Activated CD8-positive, alpha-beta T cell treated with anti-CD3 and anti-CD28 coated beads, Interleukin-2, amount 10 ng/mL, durations not matched to agents 7 days and 5 days (primary cell): ENCODE measurements at regions not wholly inside any gene's neighbourhood (a gene's known extent, or its start where the extent isn't known, plus 50 kb on each side); places are given as distances from the start of the nearest gene placed in this dataset.

ENCODE experiments used
- ATAC-seq: fragments of 150-1000 bp; cut with Tn5 transposase; one replicate; pipeline ENCODE4 v1.10.0; 2021; ENCODE audit warnings: moderate library complexity
- CTCF ChIA-PET: fragments of 350-600 bp; sonication (Branson Sonifier 250); formaldehyde crosslinking; loops from one replicate; lab custom pipeline; 2021; ENCODE audit warnings: antibody characterized with exemption; lab: Charles Lee
- POLR2A ChIA-PET: fragments of 350-600 bp; sonication (Branson Sonifier 250); formaldehyde crosslinking; loops from one replicate; lab custom pipeline; 2021; ENCODE audit warnings: antibody characterized with exemption; lab: Charles Lee
- DNase-seq: peaks from one replicate; pipeline ENCODE4 v3.0.0-alpha.2; 2020
- H3K27ac Mint-ChIP-seq: one replicate; pipeline ENCODE4 v1.8.0; 2021; ENCODE audit warnings: mild to moderate bottlenecking, mixed read lengths
- H3K27me3 Mint-ChIP-seq: one replicate; pipeline ENCODE4 v1.8.0; 2021; ENCODE audit warnings: low read depth, mixed read lengths
- H3K36me3 Mint-ChIP-seq: one replicate; pipeline ENCODE4 v1.8.0; 2021; ENCODE audit warnings: low read depth, mixed read lengths
- H3K4me1 Mint-ChIP-seq: one replicate; pipeline ENCODE4 v1.8.0; 2021; ENCODE audit warnings: low read depth, mixed read lengths
- H3K4me3 Mint-ChIP-seq: one replicate; pipeline ENCODE4 v1.8.0; 2021; ENCODE audit warnings: mild to moderate bottlenecking, mixed read lengths
- H3K9me3 Mint-ChIP-seq: one replicate; pipeline ENCODE4 v1.8.0; 2022; ENCODE audit warnings: mixed read lengths; ENCODE audit not compliant: insufficient read depth

DNA sequence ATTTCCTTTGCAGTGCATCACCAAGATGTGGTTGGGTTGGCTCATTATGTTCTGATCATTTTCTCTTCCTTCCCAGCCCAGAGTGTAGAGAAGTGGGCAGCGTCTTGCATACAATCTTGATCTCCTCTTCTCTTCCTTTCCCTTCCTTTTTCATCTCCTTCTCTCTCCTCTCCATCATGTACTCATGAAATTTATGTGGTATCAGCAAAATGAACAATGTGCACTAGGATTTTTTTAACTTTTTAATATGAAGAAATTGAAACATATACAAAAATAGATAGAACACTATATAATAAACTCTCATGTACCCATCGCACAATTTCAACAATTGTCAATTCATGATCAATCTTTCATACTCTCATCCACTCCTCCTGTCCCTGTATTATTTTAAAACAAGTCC lies 593.5 kb downstream of the BCOR start:
- DNase-seq (no peak), ATAC-seq (no peak)
- Mint-ChIP-seq H3K27ac (no peak overlapping the region), H3K27me3 (no peaks in the 10 kb centered on the region), H3K9me3 (no peaks in the 10 kb centered on the region), H3K4me1 (peaks cover 3% of the 10 kb centered on the region), H3K36me3 (no peaks in the 10 kb centered on the region), H3K4me3 (no peak overlapping the region)
- POLR2A ChIA-PET: no interaction called here
- CTCF ChIA-PET: no interaction called here

- no peak overlapping the region for H3K27ac Mint-ChIP-seq
- H3K9me3 Mint-ChIP-seq: no peaks in the 10 kb centered on the region
- no peak for ATAC-seq
- POLR2A ChIA-PET: no interaction called here
- H3K4me3 Mint-ChIP-seq: no peak overlapping the region
- H3K27me3 Mint-ChIP-seq: no peaks in the 10 kb centered on the region
- no peak for DNase-seq
- peaks cover 3% of the 10 kb centered on the region for H3K4me1 Mint-ChIP-seq
- CTCF ChIA-PET: no interaction called here
- no peaks in the 10 kb centered on the region for H3K36me3 Mint-ChIP-seq
Measured at GRCh38 chrX:39504850-39505259, 592.9 kb downstream of the BCOR start.

DNA sequence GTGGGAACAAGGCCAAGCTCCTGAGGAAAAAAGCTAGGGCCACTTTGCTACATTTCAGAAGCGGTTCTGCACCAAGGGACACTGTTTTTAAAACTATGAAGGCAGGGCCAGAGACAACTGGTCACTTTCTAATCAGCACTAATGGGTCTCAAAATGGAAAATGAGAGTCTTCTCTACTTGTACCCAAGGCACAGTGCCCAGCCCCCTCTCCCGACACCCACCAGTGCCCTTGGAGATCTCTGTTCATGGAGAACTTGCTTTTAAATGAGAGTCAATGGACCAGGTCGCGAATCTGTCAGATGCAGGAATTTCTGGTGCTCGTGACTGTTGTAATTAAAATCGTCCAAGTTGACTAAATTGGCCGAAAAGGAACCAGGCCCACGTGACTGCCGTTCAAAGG lies 591.6 kb downstream of the BCOR start:
- peaks cover 3% of the 10 kb centered on the region for H3K4me1 Mint-ChIP-seq
- DNase-seq (no peak), ATAC-seq (no peak)
- no peaks in the 10 kb centered on the region for H3K27me3 Mint-ChIP-seq
- no peaks in the 10 kb centered on the region for H3K9me3 Mint-ChIP-seq
- H3K36me3 Mint-ChIP-seq: no peaks in the 10 kb centered on the region
- POLR2A ChIA-PET: no interaction called here
- no peak overlapping the region for H3K27ac Mint-ChIP-seq
- H3K4me3 Mint-ChIP-seq: no peak overlapping the region
- CTCF ChIA-PET: no interaction called here

GRCh38 chrX:39507034-39507433 lies 590.7 kb downstream of the BCOR start:
- DNase-seq (no peak), ATAC-seq (no peak)
- CTCF ChIA-PET: no interaction called here
- H3K9me3 Mint-ChIP-seq: no peaks in the 10 kb centered on the region
- H3K4me3 Mint-ChIP-seq: no peak overlapping the region
- H3K27ac Mint-ChIP-seq: no peak overlapping the region
- no peaks in the 10 kb centered on the region for H3K36me3 Mint-ChIP-seq
- no peaks in the 10 kb centered on the region for H3K27me3 Mint-ChIP-seq
- POLR2A ChIA-PET: no interaction called here
- peaks cover 3% of the 10 kb centered on the region for H3K4me1 Mint-ChIP-seq

DNA sequence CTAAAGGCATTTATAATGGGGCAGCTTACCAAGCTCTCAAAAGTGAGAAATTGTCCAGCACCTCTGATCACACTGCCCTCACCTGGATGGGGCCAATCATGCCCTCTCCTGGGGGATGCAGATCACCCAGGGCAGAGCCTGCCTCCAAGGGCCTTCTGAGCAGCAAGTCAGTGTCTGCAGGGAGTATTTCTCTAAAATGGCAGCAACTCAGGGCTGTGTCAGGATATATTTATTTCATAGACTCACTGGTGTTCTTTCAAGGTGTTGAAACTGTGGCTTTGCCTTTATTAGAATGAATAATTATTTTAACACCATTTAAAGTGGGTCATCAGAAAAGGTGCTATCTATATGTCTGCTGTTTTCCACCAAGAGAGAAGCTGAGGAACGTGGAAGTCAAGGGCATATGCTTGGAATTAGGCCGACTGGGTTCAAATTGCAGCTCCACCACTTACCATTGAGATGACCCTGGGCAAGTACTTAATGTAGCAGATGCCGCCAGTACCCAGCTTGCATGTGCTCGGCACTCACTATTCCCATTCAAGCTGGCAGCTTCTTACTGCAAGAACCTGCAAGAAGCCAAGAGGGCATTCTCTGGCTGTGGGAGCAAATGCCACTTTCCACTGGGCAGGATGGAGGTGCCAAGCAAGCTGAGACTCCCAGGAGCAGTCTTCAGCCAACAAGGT lies 590.0 kb downstream of the BCOR start:
- no peak overlapping the region for H3K27ac Mint-ChIP-seq
- ChIA-PET CTCF (interaction anchor here (0.8 kb wide), 1 partner anchor 17 kb away, joined by 3 read pairs; no protein-coding TSS in a partner anchor), POLR2A (no interaction called here)
- peaks cover 3% of the 10 kb centered on the region for H3K4me1 Mint-ChIP-seq
- H3K27me3 Mint-ChIP-seq: no peaks in the 10 kb centered on the region
- ATAC-seq (no peak), DNase-seq (no peak)
- H3K9me3 Mint-ChIP-seq: no peaks in the 10 kb centered on the region
- H3K36me3 Mint-ChIP-seq: no peaks in the 10 kb centered on the region
- H3K4me3 Mint-ChIP-seq: no peak overlapping the region

- Mint-ChIP-seq H3K36me3 (no peaks in the 10 kb centered on the region), H3K9me3 (no peaks in the 10 kb centered on the region), H3K27me3 (no peaks in the 10 kb centered on the region), H3K4me3 (no peak overlapping the region), H3K27ac (no peak overlapping the region), H3K4me1 (peaks cover 3% of the 10 kb centered on the region)
- DNase-seq: no peak
- ATAC-seq: no peak
- ChIA-PET POLR2A (no interaction called here), CTCF (interaction anchor here (0.8 kb wide), 1 partner anchor 18 kb away, joined by 3 read pairs; no protein-coding TSS in a partner anchor)
Measured at GRCh38 chrX:39508300-39508692, 589.5 kb downstream of the BCOR start.

DNA sequence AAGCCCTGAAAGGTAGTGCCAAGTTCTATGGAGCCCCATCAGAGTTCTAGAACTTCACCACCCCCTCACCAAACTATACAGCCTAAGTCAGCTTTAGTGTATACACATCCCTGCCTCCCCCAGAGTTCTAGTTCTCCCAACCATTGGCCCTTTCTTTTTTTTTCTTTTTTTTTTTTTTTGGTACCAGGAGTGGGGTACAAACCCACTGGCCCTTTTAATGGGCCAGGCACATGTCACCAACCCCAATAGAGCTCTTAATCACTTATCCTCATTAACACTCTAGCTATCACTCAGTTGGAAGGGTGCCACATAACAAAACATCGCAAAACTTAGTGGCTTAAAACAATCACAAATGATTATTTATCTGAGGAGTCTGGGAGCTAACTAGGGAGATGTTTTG lies 588.6 kb downstream of the BCOR start:
- DNase-seq: no peak
- H3K36me3 Mint-ChIP-seq: no peaks in the 10 kb centered on the region
- no peaks in the 10 kb centered on the region for H3K9me3 Mint-ChIP-seq
- no peak overlapping the region for H3K27ac Mint-ChIP-seq
- POLR2A ChIA-PET: no interaction called here
- no peak for ATAC-seq
- H3K4me3 Mint-ChIP-seq: no peak overlapping the region
- H3K27me3 Mint-ChIP-seq: no peaks in the 10 kb centered on the region
- peaks cover 3% of the 10 kb centered on the region for H3K4me1 Mint-ChIP-seq
- CTCF ChIA-PET: no interaction called here

DNA sequence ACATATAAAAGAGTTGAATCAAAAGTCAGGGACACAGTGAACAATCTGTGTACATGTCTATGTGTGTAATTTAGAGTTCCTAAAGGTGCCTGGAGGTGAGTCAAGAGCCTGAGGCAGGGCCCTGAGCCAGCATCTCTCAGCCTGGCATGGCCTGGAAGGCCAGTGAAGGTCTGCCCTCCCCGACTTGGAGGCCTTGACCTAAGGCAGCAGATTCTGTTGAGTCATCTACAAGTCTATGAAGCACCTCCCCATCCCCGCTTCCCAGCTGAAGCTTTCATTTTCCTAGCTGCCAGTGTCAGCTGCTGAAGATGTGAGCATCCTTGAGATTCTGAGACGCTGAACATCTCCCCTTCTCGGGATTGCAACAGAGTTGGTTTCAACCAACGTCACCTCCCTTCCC lies 583.9 kb downstream of the BCOR start:
- Mint-ChIP-seq H3K9me3 (no peaks in the 10 kb centered on the region), H3K4me3 (no peak overlapping the region), H3K27me3 (no peaks in the 10 kb centered on the region), H3K36me3 (no peaks in the 10 kb centered on the region), H3K4me1 (no peaks in the 10 kb centered on the region), H3K27ac (no peak overlapping the region)
- no peak for ATAC-seq
- no peak for DNase-seq
- ChIA-PET POLR2A (no interaction called here), CTCF (no interaction called here)

DNA sequence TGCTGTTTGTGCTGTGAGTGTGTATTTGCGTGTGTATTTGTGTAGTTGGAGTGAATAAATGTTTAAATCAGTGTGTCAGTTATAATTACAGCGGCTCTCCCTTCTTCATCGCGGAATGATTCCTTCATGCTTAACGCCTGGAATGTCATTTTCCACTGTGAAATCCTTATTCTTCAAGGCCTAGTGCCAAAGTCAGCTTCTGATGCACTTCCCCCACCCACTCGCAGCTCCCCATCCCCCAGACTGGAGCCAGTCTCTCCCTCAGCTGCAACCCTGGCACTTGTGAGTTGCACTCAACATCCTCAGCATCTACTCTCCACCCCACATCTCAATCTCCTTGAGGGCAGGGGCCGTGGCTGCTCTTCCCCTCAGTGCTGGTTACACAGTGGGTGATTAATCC lies 583.0 kb downstream of the BCOR start:
- Mint-ChIP-seq H3K27ac (no peak overlapping the region), H3K9me3 (no peaks in the 10 kb centered on the region), H3K4me1 (no peaks in the 10 kb centered on the region), H3K36me3 (no peaks in the 10 kb centered on the region), H3K4me3 (no peak overlapping the region), H3K27me3 (no peaks in the 10 kb centered on the region)
- DNase-seq: no peak
- CTCF ChIA-PET: no interaction called here
- ATAC-seq: no peak
- POLR2A ChIA-PET: no interaction called here

GRCh38 chrX:39516427-39516841 lies 581.3 kb downstream of the BCOR start:
- ChIA-PET CTCF (no interaction called here), POLR2A (no interaction called here)
- Mint-ChIP-seq H3K4me1 (no peaks in the 10 kb centered on the region), H3K27me3 (no peaks in the 10 kb centered on the region), H3K27ac (no peak overlapping the region), H3K4me3 (no peak overlapping the region), H3K9me3 (no peaks in the 10 kb centered on the region), H3K36me3 (no peaks in the 10 kb centered on the region)
- no peak for DNase-seq
- no peak for ATAC-seq

GRCh38 chrX:39518476-39519029 lies 579.2 kb downstream of the BCOR start:
- Mint-ChIP-seq H3K9me3 (no peaks in the 10 kb centered on the region), H3K36me3 (no peaks in the 10 kb centered on the region), H3K27me3 (no peaks in the 10 kb centered on the region), H3K27ac (no peak overlapping the region), H3K4me3 (no peak overlapping the region), H3K4me1 (no peaks in the 10 kb centered on the region)
- DNase-seq (no peak), ATAC-seq (no peak)
- ChIA-PET POLR2A (no interaction called here), CTCF (no interaction called here)

GRCh38 chrX:39519030-39519488 lies 578.7 kb downstream of the BCOR start:
- Mint-ChIP-seq H3K27me3 (no peaks in the 10 kb centered on the region), H3K27ac (no peak overlapping the region), H3K36me3 (no peaks in the 10 kb centered on the region), H3K4me1 (no peaks in the 10 kb centered on the region), H3K4me3 (no peak overlapping the region), H3K9me3 (no peaks in the 10 kb centered on the region)
- no peak for DNase-seq
- ATAC-seq: no peak
- POLR2A ChIA-PET: no interaction called here
- CTCF ChIA-PET: no interaction called here
